OCI-LY7 (cell line): ENCODE measurements at regions not wholly inside any gene's neighbourhood (a gene's known extent, or its start where the extent isn't known, plus 50 kb on each side); places are given as distances from the start of the nearest gene placed in this dataset.
A peak's percentile ranks its signal among the peaks of the same experiment; 100 is the strongest.

Source experiments
- BruUV-seq: library from RNA; stranded (reverse); fragments of 400-500 nt; replicated peaks from 2 replicates; lab custom pipeline; 2021; lab: Mats Ljungman, UMichigan
- CTCF ChIA-PET: fragments of 300-600 bp; sonication (Branson Sonifier 250); formaldehyde crosslinking; loops from one replicate; lab custom pipeline; 2022; ENCODE audit warnings: antibody characterized with exemption; ENCODE audit not compliant: unreplicated experiment; lab: Charles Lee
- POLR2A ChIA-PET: fragments of 300-600 bp; sonication (Branson Sonifier 250); formaldehyde crosslinking; loops from one replicate; lab custom pipeline; 2022; ENCODE audit warnings: antibody characterized with exemption; lab: Charles Lee
- DNase-seq: peaks from one replicate; pipeline ENCODE4 v3.0.0-alpha.2; 2015; ENCODE audit warnings: low spot score
- H2AFZ ChIP-seq: fragments of 200-600 bp; sonication (generic), shearing (Covaris generic); 2 replicates; pipeline ENCODE4 v1.6.1; 2014; ENCODE audit warnings: mild to moderate bottlenecking, antibody characterized with exemption, low read length, moderate library complexity
- H3K27ac ChIP-seq: fragments of 200-600 bp; sonication (generic); 2 replicates; pipeline ENCODE4 v1.5.1; 2014; ENCODE audit warnings: mixed run types, low read depth, mild to moderate bottlenecking, moderate library complexity, low read length, inconsistent platforms; ENCODE audit not compliant: poor library complexity, severe bottlenecking
- H3K36me3 ChIP-seq: fragments of 200-600 bp; sonication (generic); 2 replicates; pipeline ENCODE4 v1.6.1; 2014; ENCODE audit warnings: mild to moderate bottlenecking, antibody characterized with exemption, low read length, moderate library complexity, mixed read lengths; ENCODE audit not compliant: insufficient read depth
- H3K4me1 ChIP-seq: fragments of 200-600 bp; sonication (generic); 2 replicates; pipeline ENCODE4 v1.5.1; 2014; ENCODE audit warnings: mild to moderate bottlenecking, low read length; ENCODE audit not compliant: insufficient read depth, poor library complexity, severe bottlenecking
- H3K4me2 ChIP-seq: fragments of 200-600 bp; sonication (generic); 2 replicates; pipeline ENCODE4 v1.6.1; 2014; ENCODE audit warnings: mild to moderate bottlenecking, low read length
- H3K4me3 ChIP-seq: fragments of 200-600 bp; sonication (generic); 2 replicates; pipeline ENCODE4 v1.5.1; 2014; ENCODE audit warnings: mild to moderate bottlenecking, low read depth, low read length; ENCODE audit not compliant: poor library complexity, severe bottlenecking
- H3K79me2 ChIP-seq: fragments of 200-600 bp; sonication (generic); 2 replicates; pipeline ENCODE4 v1.6.1; 2016; ENCODE audit warnings: low read depth, mild to moderate bottlenecking, low read length, moderate library complexity, mixed read lengths; ENCODE audit not compliant: insufficient read depth
- H3K9me2 ChIP-seq: fragments of 200-600 bp; sonication (generic); 2 replicates; pipeline ENCODE4 v1.6.1; 2016; ENCODE audit warnings: mild to moderate bottlenecking, low read length, mixed read lengths; ENCODE audit not compliant: insufficient read depth
- H3K9me3 ChIP-seq: fragments of 200-600 bp; sonication (generic); 2 replicates; pipeline ENCODE4 v1.6.1; 2014; ENCODE audit warnings: mild to moderate bottlenecking, mixed run types, low read length, mixed read lengths
- H4K20me1 ChIP-seq: fragments of 200-600 bp; sonication (generic); 2 replicates; pipeline ENCODE4 v1.6.1; 2014; ENCODE audit warnings: mild to moderate bottlenecking, antibody characterized with exemption, low read length, moderate library complexity, mixed read lengths; ENCODE audit not compliant: insufficient read depth
- CTCF ChIP-seq: fragments of 200-600 bp; sonication (generic); conservative IDR thresholded peaks from 2 replicates; pipeline ENCODE4 v1.5.1; 2014; ENCODE audit warnings: mild to moderate bottlenecking, antibody characterized with exemption, low read length, moderate library complexity, mixed read lengths
- EZH2phosphoT487 ChIP-seq: fragments of 200-600 bp; sonication (generic); IDR thresholded peaks from 2 replicates; pipeline ENCODE4 v1.6.1; 2018; ENCODE audit warnings: low read depth, borderline replicate concordance, mild to moderate bottlenecking, mixed run types, antibody characterized with exemption, low read length, moderate library complexity, mixed read lengths
- intact Hi-C: fragments of 100-400 bp; cut with micrococcal nuclease; formaldehyde crosslinking; loops from one replicate; pipeline ENCODE4 v1.10.0; 2022; ENCODE audit not compliant: unreplicated experiment

GRCh38 chr6:135577059-135577538 lies 79.6 kb upstream of the AHI1 start:
- TF ChIP-seq EZH2phosphoT487, result no peak
- no peak for TF ChIP-seq CTCF
- peak; percentile 7 for DNase-seq
- no peaks in the 10 kb centered on the region for H3K9me2 ChIP-seq
- H4K20me1 ChIP-seq, result no peaks in the 10 kb centered on the region; the same call in 1 of the 2 replicates
- CTCF ChIA-PET, result no interaction called here
- no TSS peak for BruUV-seq
- H3K4me3 ChIP-seq, result no peak overlapping the region
- H3K4me1 ChIP-seq, result no peaks in the 10 kb centered on the region
- no peak overlapping the region for H3K4me2 ChIP-seq
- no peak overlapping the region for H3K27ac ChIP-seq
- intact Hi-C loops, result no loop called here
- no peaks in the 10 kb centered on the region for H3K36me3 ChIP-seq
- H3K9me3 ChIP-seq, result no peaks in the 10 kb centered on the region
- no peaks in the 10 kb centered on the region for H3K79me2 ChIP-seq
- POLR2A ChIA-PET, result interaction anchor here (0.9 kb wide), 1 partner anchor 301 kb away, joined by 5 read pairs; no protein-coding TSS in a partner anchor
- no peak overlapping the region for H2AFZ ChIP-seq

GRCh38 chr6:135578976-135579375 lies 81.4 kb upstream of the AHI1 start:
- intact Hi-C loops, result no loop called here
- Histone ChIP-seq H3K9me3 (no peaks in the 10 kb centered on the region), H3K4me3 (no peak overlapping the region), H3K9me2 (no peaks in the 10 kb centered on the region), H4K20me1 (no peaks in the 10 kb centered on the region; the same call in 1 of the 2 replicates), H3K4me1 (no peaks in the 10 kb centered on the region), H2AFZ (no peak overlapping the region), H3K36me3 (no peaks in the 10 kb centered on the region), H3K79me2 (no peaks in the 10 kb centered on the region), H3K4me2 (no peak overlapping the region), H3K27ac (no peak overlapping the region)
- no TSS peak for BruUV-seq
- ChIA-PET POLR2A (no interaction called here), CTCF (no interaction called here)
- TF ChIP-seq CTCF (no peak), EZH2phosphoT487 (no peak)
- DNase-seq, result no peak

- TF ChIP-seq EZH2phosphoT487 (no peak), CTCF (no peak)
- no peak for DNase-seq
- no peak overlapping the region for H3K4me2 ChIP-seq
- intact Hi-C loops, result no loop called here
- no peak overlapping the region for H2AFZ ChIP-seq
- ChIA-PET POLR2A (interaction anchor here (1.6 kb wide), 1 partner anchor 10 kb away, joined by 4 read pairs; no protein-coding TSS in a partner anchor), CTCF (no interaction called here)
- BruUV-seq, result no TSS peak
- H3K36me3 ChIP-seq, result no peaks in the 10 kb centered on the region
- H3K27ac ChIP-seq, result no peak overlapping the region
- no peaks in the 10 kb centered on the region for H3K9me3 ChIP-seq
- no peaks in the 10 kb centered on the region for H3K4me1 ChIP-seq
- no peak overlapping the region for H3K4me3 ChIP-seq
- no peaks in the 10 kb centered on the region for H3K9me2 ChIP-seq
- H3K79me2 ChIP-seq, result no peaks in the 10 kb centered on the region
- no peaks in the 10 kb centered on the region for H4K20me1 ChIP-seq
Observed at GRCh38 chr6:135581211-135581610, 83.7 kb upstream of the AHI1 start.
